Endodermal cell (in vitro differentiated cells): ENCODE measurements at regions not wholly inside any gene's neighbourhood (a gene's known extent, or its start where the extent isn't known, plus 50 kb on each side); places are given as distances from the start of the nearest gene placed in this dataset.

Experiments used
- DNase-seq: peaks from one replicate; pipeline ENCODE4 v3.0.0-alpha.2; 2017
- H3K27ac ChIP-seq: 2 replicates; pipeline ENCODE4 v1.5.1; 2013; ENCODE audit warnings: mild to moderate bottlenecking, low read depth, low read length, moderate library complexity
- H3K27me3 ChIP-seq: 2 replicates; pipeline ENCODE4 v1.6.1; 2013; ENCODE audit warnings: mild to moderate bottlenecking, low read length, moderate library complexity; ENCODE audit not compliant: insufficient read depth, control insufficient read depth, poor library complexity, severe bottlenecking
- H3K36me3 ChIP-seq: 2 replicates; pipeline ENCODE4 v1.7.0; 2013; ENCODE audit warnings: mild to moderate bottlenecking, low read length, moderate library complexity; ENCODE audit not compliant: control insufficient read depth, insufficient read depth
- H3K4me1 ChIP-seq: one replicate; pipeline ENCODE4 v1.7.0; 2013; ENCODE audit warnings: low read length; ENCODE audit not compliant: control insufficient read depth, insufficient read depth
- H3K4me3 ChIP-seq: 2 replicates; pipeline ENCODE4 v1.5.1; 2013; ENCODE audit warnings: mild to moderate bottlenecking, low read length, moderate library complexity
- H3K9ac ChIP-seq: 2 replicates; pipeline ENCODE4 v1.6.1; 2013; ENCODE audit warnings: mild to moderate bottlenecking, low read length, moderate library complexity; ENCODE audit not compliant: poor library complexity, severe bottlenecking; ENCODE audit errors: extremely low read depth
- H3K9me3 ChIP-seq: 2 replicates; pipeline ENCODE4 v1.6.1; 2013; ENCODE audit warnings: mild to moderate bottlenecking, low read length, moderate library complexity; ENCODE audit not compliant: control insufficient read depth
- H3K27ac Mint-ChIP-seq: 2 replicates; pipeline ENCODE4 v1.8.0; 2020; ENCODE audit warnings: mixed read lengths
- H3K27me3 Mint-ChIP-seq: 2 replicates; pipeline ENCODE4 v1.8.0; 2021; ENCODE audit warnings: mild to moderate bottlenecking, mixed read lengths; ENCODE audit not compliant: insufficient read depth
- H3K36me3 Mint-ChIP-seq: 2 replicates; pipeline ENCODE4 v1.8.0; 2020; ENCODE audit warnings: low read depth, mixed read lengths
- H3K4me1 Mint-ChIP-seq: 2 replicates; pipeline ENCODE4 v1.8.0; 2020; ENCODE audit warnings: mixed read lengths
- H3K4me3 Mint-ChIP-seq: 2 replicates; pipeline ENCODE4 v1.8.0; 2020; ENCODE audit warnings: mild to moderate bottlenecking, moderate library complexity, mixed read lengths
- H3K9me3 Mint-ChIP-seq: 2 replicates; pipeline ENCODE4 v1.8.0; 2020; ENCODE audit warnings: mild to moderate bottlenecking, mixed read lengths
- CTCF ChIP-seq: fragments of 200-600 bp; sonication (generic); conservative IDR thresholded peaks from 2 replicates; pipeline ENCODE4 v1.5.0; 2021; ENCODE audit warnings: antibody characterized with exemption, mild to moderate bottlenecking
- WGBS, 2 experiments: methylation state at CpG; one replicate each; pipeline versions ENCODE4 v1.1.5 to v1.1.7; 2013; ENCODE audit warnings: missing lambda C conversion rate in 2 of 2, mixed read lengths in 1 of 2; ENCODE audit not compliant: insufficient coverage in 1 of 2, insufficient read length in 1 of 2; 5-methylcytosine and 5-hydroxymethylcytosine counted together

GRCh38 chr2:208573569-208573968 is 167.0 kb downstream of the PTH2R start:
- no peak overlapping the region for H3K9ac ChIP-seq
- Mint-ChIP-seq H3K4me3 (no peak overlapping the region), H3K9me3 (peaks cover 15% of the 10 kb centered on the region), H3K27me3 (peaks cover 4% of the 10 kb centered on the region), H3K36me3 (no peaks in the 10 kb centered on the region), H3K27ac (no peak overlapping the region), H3K4me1 (peaks cover 2% of the 10 kb centered on the region)
- H3K36me3 ChIP-seq: no peaks in the 10 kb centered on the region
- 93 to 97% methylated on average over 1 of the region's 1 CpG for WGBS, 2 experiments
- H3K4me1 ChIP-seq: no peaks in the 10 kb centered on the region
- no peaks in the 10 kb centered on the region for H3K27me3 ChIP-seq
- no peak overlapping the region for H3K27ac ChIP-seq
- H3K9me3 ChIP-seq: no peaks in the 10 kb centered on the region
- no peak for DNase-seq
- no peak for TF ChIP-seq CTCF
- no peak overlapping the region for H3K4me3 ChIP-seq

GRCh38 chr2:208579678-208580077 is 173.1 kb downstream of the PTH2R start:
- Mint-ChIP-seq H3K4me1 (no peaks in the 10 kb centered on the region), H3K9me3 (peaks cover 15% of the 10 kb centered on the region), H3K36me3 (no peaks in the 10 kb centered on the region), H3K27me3 (no peaks in the 10 kb centered on the region), H3K4me3 (no peak overlapping the region), H3K27ac (no peak overlapping the region)
- H3K4me1 ChIP-seq: no peaks in the 10 kb centered on the region
- H3K9ac ChIP-seq: no peak overlapping the region
- no peaks in the 10 kb centered on the region for H3K27me3 ChIP-seq
- DNase-seq: no peak
- TF ChIP-seq CTCF: no peak
- 77 to 87% methylated on average over 1 of the region's 1 CpG for WGBS, 2 experiments
- no peak overlapping the region for H3K27ac ChIP-seq
- no peaks in the 10 kb centered on the region for H3K9me3 ChIP-seq
- H3K4me3 ChIP-seq: no peak overlapping the region
- no peaks in the 10 kb centered on the region for H3K36me3 ChIP-seq

GRCh38 chr2:208584378-208584985 is 177.9 kb downstream of the PTH2R start:
- H3K9me3 Mint-ChIP-seq: no peaks in the 10 kb centered on the region
- Histone ChIP-seq H3K27me3 (no peaks in the 10 kb centered on the region), H3K9me3 (no peaks in the 10 kb centered on the region), H3K9ac (no peak overlapping the region), H3K4me3 (no peak overlapping the region), H3K36me3 (no peaks in the 10 kb centered on the region), H3K4me1 (no peaks in the 10 kb centered on the region), H3K27ac (no peak overlapping the region)
- H3K27ac Mint-ChIP-seq: no peak overlapping the region
- WGBS, 2 experiments: 75 to 84% methylated on average over 4 to 5 of the region's 5 CpGs
- no peak for TF ChIP-seq CTCF
- no peak for DNase-seq
- no peaks in the 10 kb centered on the region for H3K4me1 Mint-ChIP-seq
- no peaks in the 10 kb centered on the region for H3K36me3 Mint-ChIP-seq
- no peak overlapping the region for H3K4me3 Mint-ChIP-seq
- H3K27me3 Mint-ChIP-seq: no peaks in the 10 kb centered on the region
